ENCODE measurements at regions not wholly inside any gene's neighbourhood (a gene's known extent, or its start where the extent isn't known, plus 50 kb on each side); places are given as distances from the start of the nearest gene placed in this dataset.

GRCh38 chr2:105625632-105626031 lies 119.1 kb upstream of the NCK2 start:
- TF ChIP-seq CTCF (conservative IDR thresholded peaks at IDR 0.05 in 1 of 2, IDR thresholded peaks at IDR 0.05 in 1 of 2; ENCODE audit: extremely low read depth in 1 of 2, insufficient read depth in 1 of 2, low read depth in 1 of 2, low read length in 2 of 2): no peak
- TF ChIP-seq EZH2 (IDR thresholded peaks at IDR 0.05; ENCODE audit: borderline replicate concordance, low read length): no peak
